ENCODE measurements at regions not wholly inside any gene's neighbourhood (a gene's known extent, or its start where the extent isn't known, plus 50 kb on each side); places are given as distances from the start of the nearest gene placed in this dataset.

- TF ChIP-seq, protein P1, sequence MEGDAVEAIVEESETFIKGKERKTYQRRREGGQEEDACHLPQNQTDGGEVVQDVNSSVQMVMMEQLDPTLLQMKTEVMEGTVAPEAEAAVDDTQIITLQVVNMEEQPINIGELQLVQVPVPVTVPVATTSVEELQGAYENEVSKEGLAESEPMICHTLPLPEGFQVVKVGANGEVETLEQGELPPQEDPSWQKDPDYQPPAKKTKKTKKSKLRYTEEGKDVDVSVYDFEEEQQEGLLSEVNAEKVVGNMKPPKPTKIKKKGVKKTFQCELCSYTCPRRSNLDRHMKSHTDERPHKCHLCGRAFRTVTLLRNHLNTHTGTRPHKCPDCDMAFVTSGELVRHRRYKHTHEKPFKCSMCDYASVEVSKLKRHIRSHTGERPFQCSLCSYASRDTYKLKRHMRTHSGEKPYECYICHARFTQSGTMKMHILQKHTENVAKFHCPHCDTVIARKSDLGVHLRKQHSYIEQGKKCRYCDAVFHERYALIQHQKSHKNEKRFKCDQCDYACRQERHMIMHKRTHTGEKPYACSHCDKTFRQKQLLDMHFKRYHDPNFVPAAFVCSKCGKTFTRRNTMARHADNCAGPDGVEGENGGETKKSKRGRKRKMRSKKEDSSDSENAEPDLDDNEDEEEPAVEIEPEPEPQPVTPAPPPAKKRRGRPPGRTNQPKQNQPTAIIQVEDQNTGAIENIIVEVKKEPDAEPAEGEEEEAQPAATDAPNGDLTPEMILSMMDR (IDR thresholded peaks at IDR 0.05): no peak
- TF ChIP-seq POLR2A (IDR thresholded peaks at IDR 0.05): no peak
These were observed 533.7 kb upstream of the PKN2 start for GRCh38 chr1:88150330-88150729.
